ENCODE measurements at regions not wholly inside any gene's neighbourhood (a gene's known extent, or its start where the extent isn't known, plus 50 kb on each side); places are given as distances from the start of the nearest gene placed in this dataset.

GRCh38 chr16:59658572-59658971 lies 924.5 kb upstream of the GOT2 start:
- DNase-seq (ENCODE audit: low read depth in 2 of 2) = no peak
- no peak overlapping the region for H3K4me3 ChIP-seq (replicated peaks in 1 of 2; ENCODE audit: low read depth in 2 of 2, low read length in 2 of 2)
- no peak for TF ChIP-seq CTCF (IDR thresholded peaks at IDR 0.05; ENCODE audit: low read depth, low read length)

GRCh38 chr16:59655031-59655430 lies 920.9 kb upstream of the GOT2 start:
- TF ChIP-seq CTCF (IDR thresholded peaks at IDR 0.05; ENCODE audit: low read depth, low read length) = no peak
- no peak overlapping the region for H3K4me3 ChIP-seq (replicated peaks in 1 of 2; ENCODE audit: low read depth in 2 of 2, low read length in 2 of 2)
- DNase-seq (ENCODE audit: low read depth in 2 of 2) = no peak

- no peak for DNase-seq (ENCODE audit: low read depth in 2 of 2)
- TF ChIP-seq CTCF (IDR thresholded peaks at IDR 0.05; ENCODE audit: low read depth, low read length) = no peak
- H3K4me3 ChIP-seq (replicated peaks in 1 of 2; ENCODE audit: low read depth in 2 of 2, low read length in 2 of 2) = no peak overlapping the region
Measured at GRCh38 chr16:59654455-59654854, 920.3 kb upstream of the GOT2 start.

GRCh38 chr16:59651662-59652061 lies 917.5 kb upstream of the GOT2 start:
- no peak for DNase-seq (ENCODE audit: low read depth in 2 of 2)
- H3K4me3 ChIP-seq (replicated peaks in 1 of 2; ENCODE audit: low read depth in 2 of 2, low read length in 2 of 2) = no peak overlapping the region
- no peak for TF ChIP-seq CTCF (IDR thresholded peaks at IDR 0.05; ENCODE audit: low read depth, low read length)

GRCh38 chr16:59645194-59645593 lies 911.1 kb upstream of the GOT2 start:
- no peak for DNase-seq (ENCODE audit: low read depth in 2 of 2)
- H3K4me3 ChIP-seq (replicated peaks in 1 of 2; ENCODE audit: low read depth in 2 of 2, low read length in 2 of 2) = no peak overlapping the region
- TF ChIP-seq CTCF (IDR thresholded peaks at IDR 0.05; ENCODE audit: low read depth, low read length) = no peak

GRCh38 chr16:59635674-59636073 lies 901.6 kb upstream of the GOT2 start:
- TF ChIP-seq CTCF (IDR thresholded peaks at IDR 0.05; ENCODE audit: low read depth, low read length) = no peak
- H3K4me3 ChIP-seq (replicated peaks in 1 of 2; ENCODE audit: low read depth in 2 of 2, low read length in 2 of 2) = no peak overlapping the region
- DNase-seq (ENCODE audit: low read depth in 2 of 2) = peak in 1 of 2 donors; percentile 31

GRCh38 chr16:59634951-59635350 lies 900.8 kb upstream of the GOT2 start:
- DNase-seq (ENCODE audit: low read depth in 2 of 2) = peak in 1 of 2 donors; percentile 9
- no peak for TF ChIP-seq CTCF (IDR thresholded peaks at IDR 0.05; ENCODE audit: low read depth, low read length)
- no peak overlapping the region for H3K4me3 ChIP-seq (replicated peaks in 1 of 2; ENCODE audit: low read depth in 2 of 2, low read length in 2 of 2)
